Common myeloid progenitor, CD34-positive (primary cell): ENCODE measurements at regions not wholly inside any gene's neighbourhood (a gene's known extent, or its start where the extent isn't known, plus 50 kb on each side); places are given as distances from the start of the nearest gene placed in this dataset.
"Not testable (repeated sequence)": the region's sequence is repeated elsewhere in the genome, so short reads cannot be mapped to it uniquely, and the experiment has no call there.

Experiments
- CTCF ChIA-PET: fragments of 350-600 bp; sonication (Branson Sonifier 250); formaldehyde crosslinking; loops from one replicate; lab custom pipeline; 2021; ENCODE audit warnings: antibody characterized with exemption; lab: Charles Lee
- POLR2A ChIA-PET: fragments of 350-600 bp; sonication (Branson Sonifier 250); formaldehyde crosslinking; loops from one replicate; lab custom pipeline; 2021; ENCODE audit warnings: antibody characterized with exemption; lab: Charles Lee
- DNase-seq, 3 donors: peaks; one replicate each; pipeline versions ENCODE4 v3.0.0 to v3.0.0-alpha.2; 2013
- H3K27ac ChIP-seq, 2 experiments: 1 replicate in 1 of 2; 2 replicates in 1 of 2; pipeline ENCODE4 v1.7.0; 2013; ENCODE audit warnings: inconsistent platforms in 2 of 2, low read length in 2 of 2, mild to moderate bottlenecking in 2 of 2, low read depth in 1 of 2, moderate library complexity in 1 of 2; ENCODE audit not compliant: severe bottlenecking in 2 of 2, insufficient read depth in 1 of 2, poor library complexity in 1 of 2
- H3K27me3 ChIP-seq, 5 experiments: replicated peaks in 2 of 5; 1 replicate in 3 of 5; 2 replicates in 2 of 5; pipeline versions ENCODE4 v1.6.1 to v1.7.0; 2013; ENCODE audit warnings: low read length in 4 of 5, mild to moderate bottlenecking in 2 of 5, moderate library complexity in 2 of 5, inconsistent platforms in 1 of 5; ENCODE audit not compliant: insufficient read depth in 5 of 5, control insufficient read depth in 4 of 5
- H3K36me3 ChIP-seq, 4 experiments: 1 replicate in 2 of 4; 2 replicates in 2 of 4; pipeline versions ENCODE4 v1.6.1 to v1.7.0; 2013; ENCODE audit warnings: low read length in 3 of 4, control low read depth in 1 of 4, mild to moderate bottlenecking in 1 of 4; ENCODE audit not compliant: control insufficient read depth in 4 of 4, insufficient read depth in 4 of 4
- H3K4me1 ChIP-seq, 4 experiments: 1 replicate in 3 of 4; 2 replicates in 1 of 4; pipeline versions ENCODE4 v1.6.1 to v1.7.1; 2013; ENCODE audit warnings: low read length in 3 of 4, mild to moderate bottlenecking in 3 of 4, control low read depth in 1 of 4, inconsistent platforms in 1 of 4, moderate library complexity in 1 of 4; ENCODE audit not compliant: control insufficient read depth in 4 of 4, insufficient read depth in 4 of 4; ENCODE audit errors: control extremely low read depth in 1 of 4
- H3K4me3 ChIP-seq, 7 experiments: 1 replicate in 4 of 7; 2 replicates in 3 of 7; pipeline versions ENCODE4 v1.5.1 to v1.7.0; 2013; ENCODE audit warnings: mild to moderate bottlenecking in 7 of 7, low read length in 6 of 7, moderate library complexity in 6 of 7, inconsistent platforms in 2 of 7, low read depth in 2 of 7, control low read depth in 1 of 7; ENCODE audit not compliant: insufficient read depth in 4 of 7, control insufficient read depth in 1 of 7; ENCODE audit errors: extremely low read depth in 1 of 7
- H3K9me3 ChIP-seq, 5 experiments: 1 replicate in 4 of 5; 2 replicates in 1 of 5; pipeline versions ENCODE4 v1.6.1 to v1.7.1; 2013; ENCODE audit warnings: low read length in 4 of 5, mild to moderate bottlenecking in 2 of 5, inconsistent platforms in 1 of 5, low read depth in 1 of 5, moderate library complexity in 1 of 5; ENCODE audit not compliant: control insufficient read depth in 4 of 5, insufficient read depth in 2 of 5; ENCODE audit errors: control extremely low read depth in 1 of 5
- WGBS: methylation state at CpG from one replicate; pipeline ENCODE4 v1.1.5; 2013; ENCODE audit not compliant: insufficient coverage; 5-methylcytosine and 5-hydroxymethylcytosine counted together

DNA sequence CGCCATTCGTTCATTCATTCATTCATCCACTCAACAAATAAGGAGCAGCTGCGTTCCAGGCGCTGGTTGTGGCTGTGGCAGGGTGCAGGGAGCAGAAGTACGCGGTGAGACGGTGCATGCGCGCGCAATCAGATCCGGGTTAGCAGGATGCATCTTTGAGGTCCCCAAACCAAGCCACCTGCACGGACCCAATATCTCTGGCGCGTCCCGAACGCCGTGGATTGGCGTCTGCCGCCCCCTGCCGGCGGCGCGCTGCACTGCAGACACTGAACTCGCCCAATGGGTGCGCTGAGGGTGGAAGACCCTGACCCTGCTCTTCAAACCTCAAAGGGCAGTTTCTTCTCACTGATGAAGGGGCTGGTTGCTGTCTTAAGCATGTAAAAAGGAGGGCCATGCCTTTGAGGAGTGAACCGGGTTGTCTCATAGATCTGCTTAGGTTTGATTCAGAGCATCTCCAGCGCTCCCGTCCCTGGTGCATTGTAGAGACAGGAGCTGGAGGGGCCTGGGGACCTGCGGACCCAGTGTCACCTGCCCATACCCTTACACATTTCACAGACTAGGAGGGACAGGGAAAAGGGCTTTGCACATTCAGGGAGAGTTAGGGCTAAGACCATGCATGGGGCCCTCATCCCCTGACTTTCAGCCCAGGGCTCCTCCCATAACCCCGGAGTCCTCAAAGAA lies 102.5 kb downstream of the RAMP3 start:
- DNase-seq: peak; percentile 44 to 63 (median 63)
- Histone ChIP-seq H3K36me3 (no peaks in the 10 kb centered on the region), H3K27me3 (peaks cover 0 to 10% (median 5%) of the 10 kb centered on the region in 5 experiments), H3K27ac (no peak overlapping the region), H3K4me3 (no peak overlapping the region), H3K4me1 (no peaks in the 10 kb centered on the region), H3K9me3 (no peaks in the 10 kb centered on the region)
- WGBS: 8% methylated on average over 19 of the region's 30 CpGs
- ChIA-PET CTCF (interaction anchor here (0.9 to 5.7 kb wide), 10 partner anchors 8 to 109 kb away, joined by 3 to 57 read pairs (median 4); partner anchors contain the start of gene RAMP3), POLR2A (no interaction called here)

DNA sequence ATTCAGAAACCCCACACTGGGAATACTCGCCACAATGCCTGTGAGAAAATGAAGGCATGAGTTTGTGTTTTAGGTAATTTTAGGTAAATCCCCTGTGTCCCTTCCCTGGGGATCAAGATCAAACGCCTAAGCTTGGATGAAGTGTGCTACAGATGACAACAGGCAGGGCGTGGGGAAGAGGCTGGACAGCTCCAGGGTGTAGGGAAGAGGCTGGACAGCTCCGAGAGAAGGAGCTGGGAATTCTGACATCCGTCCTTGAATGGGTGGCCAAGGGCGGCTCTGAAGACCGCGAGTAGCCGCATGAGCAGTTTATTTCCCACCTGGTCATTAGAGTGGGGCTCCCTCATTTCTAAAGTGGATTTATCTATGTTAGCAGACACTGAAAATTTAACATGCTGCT lies 109.7 kb downstream of the RAMP3 start:
- Histone ChIP-seq H3K9me3 (peaks cover 0 to 1% (median 0%) of the 10 kb centered on the region in 5 experiments), H3K36me3 (no peaks in the 10 kb centered on the region), H3K4me3 (no peak overlapping the region), H3K27me3 (peaks cover 0 to 20% (median 10%) of the 10 kb centered on the region in 5 experiments), H3K4me1 (no peaks in the 10 kb centered on the region), H3K27ac (no peak overlapping the region)
- no peak for DNase-seq
- POLR2A ChIA-PET: interaction anchor here (0.6 kb wide), 1 partner anchor 1058 kb away, joined by 3 read pairs; no protein-coding TSS in a partner anchor
- WGBS: 16% methylated on average over 3 of the region's 9 CpGs
- CTCF ChIA-PET: interaction anchor here (1.1 kb wide), 1 partner anchor 13 kb away, joined by 4 read pairs; no protein-coding TSS in a partner anchor

DNA sequence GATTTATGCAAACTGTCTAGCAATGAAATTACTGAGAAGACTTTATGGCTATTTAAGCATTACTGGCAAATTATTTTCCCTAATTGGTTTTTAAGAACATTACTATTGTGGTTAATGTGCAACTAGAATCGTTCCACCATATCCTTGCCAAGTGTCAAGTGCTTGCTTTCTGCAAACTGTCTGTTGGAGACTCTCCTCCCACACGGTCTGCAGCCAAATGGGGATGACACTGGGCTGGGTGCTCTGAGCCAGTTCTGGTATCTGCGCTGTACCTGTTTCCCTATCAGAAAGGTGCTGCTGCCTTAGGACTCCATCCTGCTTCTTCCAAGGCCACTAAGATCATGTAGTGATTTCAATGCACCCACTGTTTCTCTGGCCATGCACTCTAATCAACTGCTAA lies 110.4 kb downstream of the RAMP3 start:
- H3K27ac ChIP-seq: no peak overlapping the region
- ChIA-PET CTCF (interaction anchor here (1.4 kb wide), 1 partner anchor 9 kb away, joined by 6 read pairs; no protein-coding TSS in a partner anchor), POLR2A (no interaction called here)
- H3K4me1 ChIP-seq: no peaks in the 10 kb centered on the region
- 100% methylated on average over 1 of the region's 3 CpGs for WGBS
- peaks cover 0 to 5% (median 0%) of the 10 kb centered on the region in 5 experiments for H3K9me3 ChIP-seq
- no peaks in the 10 kb centered on the region for H3K36me3 ChIP-seq
- no peak for DNase-seq
- H3K4me3 ChIP-seq: no peak overlapping the region
- H3K27me3 ChIP-seq: peaks cover 0 to 20% (median 10%) of the 10 kb centered on the region in 5 experiments

DNA sequence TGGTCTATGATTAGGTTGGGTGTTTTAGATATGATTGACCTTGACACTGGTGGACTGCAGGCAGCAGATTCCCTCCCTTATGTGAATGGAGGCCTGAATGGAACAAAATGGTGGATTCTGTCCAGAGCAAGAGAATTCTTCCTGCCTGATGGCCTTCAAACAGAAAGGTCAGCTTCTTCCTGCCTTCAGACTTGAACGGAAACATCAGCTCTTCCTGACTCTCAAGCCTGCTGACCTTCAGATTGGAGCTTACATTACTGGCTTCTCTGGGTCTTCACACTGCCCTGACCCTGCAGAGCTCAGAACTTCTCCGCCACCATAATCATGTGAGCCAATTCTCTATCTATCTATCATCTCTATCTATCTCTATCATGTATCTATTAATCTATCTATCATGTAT lies 111.6 kb downstream of the RAMP3 start:
- Histone ChIP-seq H3K9me3 (peaks cover 0 to 8% (median 0%) of the 10 kb centered on the region in 5 experiments), H3K4me3 (no peak overlapping the region), H3K4me1 (no peaks in the 10 kb centered on the region), H3K27ac (no peak overlapping the region), H3K36me3 (no peaks in the 10 kb centered on the region), H3K27me3 (peaks cover 0 to 20% (median 10%) of the 10 kb centered on the region in 5 experiments)
- POLR2A ChIA-PET: no interaction called here
- no peak for DNase-seq
- CTCF ChIA-PET: no interaction called here
- 100% methylated on average over 2 of the region's 2 CpGs for WGBS

DNA sequence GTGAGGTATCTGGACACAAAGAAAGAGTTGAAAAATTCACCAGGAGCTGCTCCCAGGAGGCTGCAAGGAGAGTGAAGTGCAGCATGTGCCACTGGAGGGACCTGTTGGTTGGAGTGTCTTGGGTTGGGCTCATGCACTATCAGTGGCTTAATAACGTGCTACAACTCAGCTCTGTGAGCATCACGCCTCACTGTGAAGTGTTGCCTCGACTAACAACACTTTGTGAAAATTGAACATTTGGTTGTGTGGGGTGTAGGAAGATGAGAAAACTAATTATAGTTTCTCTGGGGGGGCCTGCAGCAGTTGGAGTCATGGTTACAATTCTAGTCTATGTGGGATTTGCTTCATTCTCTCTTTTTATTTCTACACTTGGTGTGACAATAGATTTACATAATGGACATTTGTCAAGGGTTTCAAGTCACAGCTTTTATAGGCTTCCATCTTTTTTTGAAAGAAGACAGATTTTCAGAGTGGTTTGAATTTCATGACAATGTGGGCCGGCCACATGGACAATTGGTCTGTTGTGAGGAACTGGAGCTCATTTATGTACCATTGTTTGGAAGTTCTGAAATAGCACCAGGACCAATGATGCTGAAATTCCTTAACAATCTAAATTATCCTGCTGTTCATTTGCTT lies 121.3 kb downstream of the RAMP3 start:
- ChIA-PET POLR2A (no interaction called here), CTCF (no interaction called here)
- H3K27ac ChIP-seq: no peak overlapping the region
- peaks cover 0 to 5% (median 0%) of the 10 kb centered on the region in 5 experiments for H3K27me3 ChIP-seq
- peaks cover 0 to 7% (median 0%) of the 10 kb centered on the region in 5 experiments for H3K9me3 ChIP-seq
- no peaks in the 10 kb centered on the region for H3K36me3 ChIP-seq
- no peak for DNase-seq
- WGBS: 42% methylated on average over 2 of the region's 4 CpGs
- no peaks in the 10 kb centered on the region for H3K4me1 ChIP-seq
- no peak overlapping the region for H3K4me3 ChIP-seq

DNA sequence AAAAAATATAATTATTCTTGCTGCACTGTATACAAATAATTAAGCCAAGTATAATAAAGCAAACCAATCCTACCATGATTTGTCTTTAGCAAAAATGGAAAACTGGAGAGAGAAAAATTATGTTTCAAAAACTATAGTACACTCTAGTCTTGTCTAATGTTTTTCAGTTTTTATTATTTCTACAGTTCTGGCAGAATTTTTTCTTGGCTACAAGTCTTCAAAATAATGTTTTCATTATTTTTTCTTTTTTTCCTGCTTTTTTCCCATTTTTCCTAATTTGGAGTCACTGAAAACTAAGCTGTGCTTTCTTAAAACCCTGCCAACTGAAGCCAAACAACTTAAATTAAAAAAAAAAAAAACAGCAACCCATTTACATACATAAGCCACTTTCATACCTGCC lies 132.0 kb downstream of the RAMP3 start:
- H3K4me1 ChIP-seq, DNase-seq, H3K27me3 ChIP-seq, POLR2A ChIA-PET, H3K4me3 ChIP-seq, H3K36me3 ChIP-seq, H3K27ac ChIP-seq, CTCF ChIA-PET: not testable (repeated sequence)
- H3K9me3 ChIP-seq: peaks cover 0 to 10% (median 3%) of the 10 kb centered on the region in 5 experiments

DNA sequence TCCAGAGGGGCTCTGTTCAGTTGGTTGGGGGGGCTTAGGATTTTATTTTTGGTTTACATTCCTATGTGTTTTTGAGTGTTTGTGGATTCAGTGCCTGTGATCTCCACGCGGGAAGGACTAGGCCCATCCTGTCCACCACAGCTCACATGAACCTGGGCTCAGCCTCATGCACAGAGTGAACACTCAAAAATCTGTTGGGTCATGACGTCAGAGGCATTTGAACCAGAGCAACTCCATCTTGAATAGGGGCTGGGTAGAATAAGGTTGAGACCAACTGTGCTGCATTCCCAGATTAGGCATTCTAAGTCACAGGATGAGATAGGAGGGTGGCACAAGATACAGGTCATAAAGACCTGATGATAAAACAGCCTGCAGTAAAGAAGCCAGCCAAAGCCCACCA lies 133.3 kb downstream of the RAMP3 start:
- Histone ChIP-seq H3K4me1 (peaks cover 0 to 10% (median 0%) of the 10 kb centered on the region in 4 experiments), H3K9me3 (peaks cover 0 to 10% (median 3%) of the 10 kb centered on the region in 5 experiments), H3K27me3 (no peaks in the 10 kb centered on the region), H3K4me3 (no peak overlapping the region), H3K36me3 (no peaks in the 10 kb centered on the region), H3K27ac (no peak overlapping the region)
- DNase-seq: no peak
- WGBS: 100% methylated on average over 3 of the region's 3 CpGs
- ChIA-PET POLR2A (no interaction called here), CTCF (no interaction called here)
